ENCODE measurements at regions not wholly inside any gene's neighbourhood (a gene's known extent, or its start where the extent isn't known, plus 50 kb on each side); places are given as distances from the start of the nearest gene placed in this dataset.
"Not testable (repeated sequence)": the region's sequence is repeated elsewhere in the genome, so short reads cannot be mapped to it uniquely, and the experiment has no call there.

- TF ChIP-seq, protein P1, sequence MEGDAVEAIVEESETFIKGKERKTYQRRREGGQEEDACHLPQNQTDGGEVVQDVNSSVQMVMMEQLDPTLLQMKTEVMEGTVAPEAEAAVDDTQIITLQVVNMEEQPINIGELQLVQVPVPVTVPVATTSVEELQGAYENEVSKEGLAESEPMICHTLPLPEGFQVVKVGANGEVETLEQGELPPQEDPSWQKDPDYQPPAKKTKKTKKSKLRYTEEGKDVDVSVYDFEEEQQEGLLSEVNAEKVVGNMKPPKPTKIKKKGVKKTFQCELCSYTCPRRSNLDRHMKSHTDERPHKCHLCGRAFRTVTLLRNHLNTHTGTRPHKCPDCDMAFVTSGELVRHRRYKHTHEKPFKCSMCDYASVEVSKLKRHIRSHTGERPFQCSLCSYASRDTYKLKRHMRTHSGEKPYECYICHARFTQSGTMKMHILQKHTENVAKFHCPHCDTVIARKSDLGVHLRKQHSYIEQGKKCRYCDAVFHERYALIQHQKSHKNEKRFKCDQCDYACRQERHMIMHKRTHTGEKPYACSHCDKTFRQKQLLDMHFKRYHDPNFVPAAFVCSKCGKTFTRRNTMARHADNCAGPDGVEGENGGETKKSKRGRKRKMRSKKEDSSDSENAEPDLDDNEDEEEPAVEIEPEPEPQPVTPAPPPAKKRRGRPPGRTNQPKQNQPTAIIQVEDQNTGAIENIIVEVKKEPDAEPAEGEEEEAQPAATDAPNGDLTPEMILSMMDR (optimal IDR thresholded peaks at IDR 0.05 in 1 of 3, IDR thresholded peaks at IDR 0.05 in 1 of 3, conservative IDR thresholded peaks at IDR 0.05 in 1 of 3; ENCODE audit: extremely low read depth in 1 of 3, insufficient read depth in 2 of 3, low read length in 3 of 3): not testable (repeated sequence)
- not testable (repeated sequence) for TF ChIP-seq EZH2 (IDR thresholded peaks at IDR 0.05; ENCODE audit: low read length)
These were observed 175.7 kb upstream of the GOLGA6L22 start for GRCh38 chr15:22282794-22283533.
